Inflammatory macrophage treated with lipopolysaccharide for 4 hours (primary cell): ENCODE measurements at regions not wholly inside any gene's neighbourhood (a gene's known extent, or its start where the extent isn't known, plus 50 kb on each side); places are given as distances from the start of the nearest gene placed in this dataset.

Experiments
- DNase-seq: peaks from one replicate; pipeline ENCODE4 v3.0.0-alpha.2; 2020

- DNase-seq, result no peak
Measured at GRCh38 chr3:139870000-139870675, 64.8 kb upstream of the CLSTN2 start.

GRCh38 chr3:139868773-139869172 lies 66.2 kb upstream of the CLSTN2 start:
- DNase-seq, result no peak

- DNase-seq, result no peak
Measured at GRCh38 chr3:139848660-139849059, 86.3 kb upstream of the CLSTN2 start.

- DNase-seq, result no peak
Measured at GRCh38 chr3:139846729-139847128, 88.3 kb upstream of the CLSTN2 start.

- DNase-seq, result no peak
Measured at GRCh38 chr3:139839659-139840058, 95.3 kb upstream of the CLSTN2 start.

- no peak for DNase-seq
Measured at GRCh38 chr3:139839014-139839413, 96.0 kb upstream of the CLSTN2 start.

- DNase-seq, result no peak
Measured at GRCh38 chr3:139838269-139838957, 96.6 kb upstream of the CLSTN2 start.

- DNase-seq, result no peak
Measured at GRCh38 chr3:139836698-139837464, 98.1 kb upstream of the CLSTN2 start.

- no peak for DNase-seq
Measured at GRCh38 chr3:139835830-139836683, 98.9 kb upstream of the CLSTN2 start.

GRCh38 chr3:139832998-139833397 lies 102.0 kb upstream of the CLSTN2 start:
- no peak for DNase-seq

GRCh38 chr3:139830817-139831216 lies 104.2 kb upstream of the CLSTN2 start:
- DNase-seq, result no peak

- no peak for DNase-seq
Measured at GRCh38 chr3:139827833-139828232, 107.2 kb upstream of the CLSTN2 start.

GRCh38 chr3:139824864-139825263 lies 110.1 kb upstream of the CLSTN2 start:
- no peak for DNase-seq

- no peak for DNase-seq
Measured at GRCh38 chr3:139814646-139815045, 120.3 kb upstream of the CLSTN2 start.

GRCh38 chr3:139811331-139811730 lies 123.7 kb upstream of the CLSTN2 start:
- DNase-seq, result no peak

- DNase-seq, result no peak
Measured at GRCh38 chr3:139808201-139808600, 126.8 kb upstream of the CLSTN2 start.

GRCh38 chr3:139803294-139803693 lies 125.5 kb upstream of the NMNAT3 start:
- no peak for DNase-seq

GRCh38 chr3:139797724-139798343 lies 120.1 kb upstream of the NMNAT3 start:
- DNase-seq, result peak; percentile 2

GRCh38 chr3:139794469-139795265 lies 116.9 kb upstream of the NMNAT3 start:
- DNase-seq, result no peak

- no peak for DNase-seq
Measured at GRCh38 chr3:139793408-139793807, 115.6 kb upstream of the NMNAT3 start.

GRCh38 chr3:139780593-139780992 lies 102.8 kb upstream of the NMNAT3 start:
- DNase-seq, result no peak
